ENCODE measurements at regions not wholly inside any gene's neighbourhood (a gene's known extent, or its start where the extent isn't known, plus 50 kb on each side); places are given as distances from the start of the nearest gene placed in this dataset.

DNA sequence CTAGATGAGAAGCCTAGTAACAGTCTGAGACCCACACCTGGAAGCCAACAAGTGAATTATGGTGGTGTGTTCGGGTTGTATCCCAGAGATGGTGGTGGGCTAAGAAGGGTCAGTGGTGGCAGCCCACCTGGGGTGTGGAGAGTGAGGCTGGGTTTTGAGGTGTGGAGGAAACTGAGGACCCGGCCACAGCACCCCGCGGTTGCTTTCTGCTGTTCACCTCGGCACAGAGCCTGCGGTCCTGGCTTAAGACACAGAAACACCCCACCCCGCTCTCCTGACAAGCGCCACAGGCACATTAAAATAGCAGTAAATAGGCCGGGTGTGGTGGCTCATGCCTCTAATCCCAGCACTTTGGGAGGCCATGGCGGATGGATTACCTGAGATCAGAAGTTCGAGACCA is 395.1 kb downstream of the GLRX3 start:
- no peak for DNase-seq (ENCODE audit: extremely low spot score)
- POLR2A ChIA-PET, result no interaction called here
- CTCF ChIA-PET, result no interaction called here
- TF ChIP-seq FOXK2 (IDR thresholded peaks at IDR 0.05), result no peak
- no peak for TF ChIP-seq HDGF (IDR thresholded peaks at IDR 0.05; ENCODE audit: borderline replicate concordance)
- no peak for TF ChIP-seq CTBP1 (IDR thresholded peaks at IDR 0.05; ENCODE audit: borderline replicate concordance)
- TF ChIP-seq NFRKB (IDR thresholded peaks at IDR 0.05), result no peak
- TF ChIP-seq ARNT (IDR thresholded peaks at IDR 0.05), result no peak
- TF ChIP-seq FOXA1 (IDR thresholded peaks at IDR 0.05), result no peak
- TF ChIP-seq L3MBTL2 (conservative IDR thresholded peaks at IDR 0.05), result no peak
- no peak for TF ChIP-seq TARDBP (IDR thresholded peaks at IDR 0.05)
- TF ChIP-seq BHLHE40 (IDR thresholded peaks at IDR 0.05; ENCODE audit: borderline replicate concordance), result no peak
- TF ChIP-seq LEF1 (IDR thresholded peaks at IDR 0.05; ENCODE audit: borderline replicate concordance), result no peak
- TF ChIP-seq SP1 (IDR thresholded peaks at IDR 0.05), result no peak
- TF ChIP-seq FOXM1 (IDR thresholded peaks at IDR 0.05; ENCODE audit: borderline replicate concordance), result no peak
- no peak for TF ChIP-seq ZNF384 (IDR thresholded peaks at IDR 0.05)

DNA sequence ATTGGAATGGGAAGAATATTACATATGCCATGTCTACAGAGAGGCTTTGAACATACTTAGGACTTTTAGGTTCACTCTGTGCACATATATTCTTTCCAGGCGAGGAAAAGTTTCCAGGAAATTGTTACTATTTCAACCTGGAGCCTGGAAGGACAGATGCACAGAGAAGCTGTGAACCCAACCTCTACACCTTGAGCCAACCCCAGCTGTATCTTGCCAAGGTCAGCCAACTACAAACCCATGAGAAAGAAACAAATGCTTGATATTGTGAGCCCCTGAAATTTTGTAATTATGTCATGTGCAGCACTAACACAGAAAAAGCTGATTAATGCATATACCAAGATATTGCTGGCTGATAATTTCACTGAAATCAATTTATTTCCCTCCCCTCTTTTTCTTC is 404.9 kb downstream of the GLRX3 start:
- ChIA-PET POLR2A (no interaction called here), CTCF (no interaction called here)
- no peak for DNase-seq (ENCODE audit: extremely low spot score)
- TF ChIP-seq L3MBTL2 (conservative IDR thresholded peaks at IDR 0.05), result no peak
- TF ChIP-seq LEF1 (IDR thresholded peaks at IDR 0.05; ENCODE audit: borderline replicate concordance), result no peak
- no peak for TF ChIP-seq NFRKB (IDR thresholded peaks at IDR 0.05)
- TF ChIP-seq TARDBP (IDR thresholded peaks at IDR 0.05), result no peak
- TF ChIP-seq BHLHE40 (IDR thresholded peaks at IDR 0.05; ENCODE audit: borderline replicate concordance), result no peak
- no peak for TF ChIP-seq ELF4 (IDR thresholded peaks at IDR 0.05)
- TF ChIP-seq FOXK2 (IDR thresholded peaks at IDR 0.05), result no peak
- TF ChIP-seq ARNT (IDR thresholded peaks at IDR 0.05), result no peak
- TF ChIP-seq ZNF384 (IDR thresholded peaks at IDR 0.05), result no peak
- TF ChIP-seq FOXM1 (IDR thresholded peaks at IDR 0.05; ENCODE audit: borderline replicate concordance), result no peak
- TF ChIP-seq SUZ12 (IDR thresholded peaks at IDR 0.05), result no peak
- TF ChIP-seq HDGF (IDR thresholded peaks at IDR 0.05; ENCODE audit: borderline replicate concordance), result no peak
- TF ChIP-seq, protein P1, sequence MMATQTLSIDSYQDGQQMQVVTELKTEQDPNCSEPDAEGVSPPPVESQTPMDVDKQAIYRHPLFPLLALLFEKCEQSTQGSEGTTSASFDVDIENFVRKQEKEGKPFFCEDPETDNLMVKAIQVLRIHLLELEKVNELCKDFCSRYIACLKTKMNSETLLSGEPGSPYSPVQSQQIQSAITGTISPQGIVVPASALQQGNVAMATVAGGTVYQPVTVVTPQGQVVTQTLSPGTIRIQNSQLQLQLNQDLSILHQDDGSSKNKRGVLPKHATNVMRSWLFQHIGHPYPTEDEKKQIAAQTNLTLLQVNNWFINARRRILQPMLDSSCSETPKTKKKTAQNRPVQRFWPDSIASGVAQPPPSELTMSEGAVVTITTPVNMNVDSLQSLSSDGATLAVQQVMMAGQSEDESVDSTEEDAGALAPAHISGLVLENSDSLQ (IDR thresholded peaks at IDR 0.05), result no peak
- no peak for TF ChIP-seq FOXA1 (IDR thresholded peaks at IDR 0.05)
- TF ChIP-seq CTBP1 (IDR thresholded peaks at IDR 0.05; ENCODE audit: borderline replicate concordance), result no peak

DNA sequence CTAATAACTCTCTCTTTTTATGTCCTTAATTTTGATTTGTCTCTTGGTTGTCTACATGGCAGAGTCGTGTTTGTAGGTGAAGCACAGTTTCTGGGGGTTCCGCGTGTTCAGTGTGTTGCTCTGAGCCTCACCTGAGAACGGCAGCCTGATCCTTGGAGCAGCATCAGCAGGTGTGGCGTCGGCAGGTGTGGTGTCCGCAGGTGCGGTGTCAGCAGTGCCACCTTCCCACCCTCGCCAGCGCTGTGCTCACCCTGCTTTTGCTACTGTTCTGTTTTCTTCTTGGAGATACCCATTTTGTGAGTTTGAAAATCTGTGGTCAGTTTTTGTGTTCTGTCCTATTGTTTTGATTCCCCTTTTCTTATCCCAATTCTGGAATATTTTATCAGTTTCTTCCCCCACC is 406.6 kb downstream of the GLRX3 start:
- TF ChIP-seq ZNF384 (IDR thresholded peaks at IDR 0.05) (no peak), SP1 (IDR thresholded peaks at IDR 0.05) (no peak), SUZ12 (IDR thresholded peaks at IDR 0.05) (no peak), FOXA1 (IDR thresholded peaks at IDR 0.05) (no peak), NFRKB (IDR thresholded peaks at IDR 0.05) (no peak), L3MBTL2 (conservative IDR thresholded peaks at IDR 0.05) (no peak), ELF4 (IDR thresholded peaks at IDR 0.05) (no peak), ARNT (IDR thresholded peaks at IDR 0.05) (no peak), LEF1 (IDR thresholded peaks at IDR 0.05; ENCODE audit: borderline replicate concordance) (no peak), TARDBP (IDR thresholded peaks at IDR 0.05) (no peak), FOXM1 (IDR thresholded peaks at IDR 0.05; ENCODE audit: borderline replicate concordance) (no peak), BHLHE40 (IDR thresholded peaks at IDR 0.05; ENCODE audit: borderline replicate concordance) (no peak), FOXK2 (IDR thresholded peaks at IDR 0.05) (no peak), HDGF (IDR thresholded peaks at IDR 0.05; ENCODE audit: borderline replicate concordance) (no peak), CTBP1 (IDR thresholded peaks at IDR 0.05; ENCODE audit: borderline replicate concordance) (no peak)
- TF ChIP-seq, protein P1 (IDR thresholded peaks at IDR 0.05), result no peak
- no peak for DNase-seq (ENCODE audit: extremely low spot score)

DNA sequence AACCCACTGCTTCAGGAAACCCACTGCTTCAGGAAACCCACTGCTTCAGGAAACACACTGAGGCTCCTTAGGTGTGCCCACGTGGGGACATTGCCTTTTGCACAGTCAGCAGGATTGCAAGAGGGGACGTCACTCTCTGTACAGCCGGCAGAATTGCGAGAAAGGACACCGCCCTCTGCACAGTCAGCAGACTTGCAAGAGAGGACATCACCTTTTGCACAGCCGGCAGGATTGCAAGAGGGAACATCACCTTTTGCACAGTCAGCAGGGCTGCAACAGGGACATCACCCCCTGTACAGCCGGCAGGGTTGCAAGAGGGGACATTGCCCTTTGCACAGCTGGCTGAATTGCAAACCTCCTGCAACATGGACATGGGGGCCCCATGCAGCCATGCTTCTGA is 407.6 kb downstream of the GLRX3 start:
- ChIA-PET POLR2A (no interaction called here), CTCF (no interaction called here)
- TF ChIP-seq ZNF384 (IDR thresholded peaks at IDR 0.05), result no peak
- no peak for TF ChIP-seq SP1 (IDR thresholded peaks at IDR 0.05)
- TF ChIP-seq FOXA1 (IDR thresholded peaks at IDR 0.05), result no peak
- no peak for TF ChIP-seq CTBP1 (IDR thresholded peaks at IDR 0.05; ENCODE audit: borderline replicate concordance)
- no peak for TF ChIP-seq FOXM1 (IDR thresholded peaks at IDR 0.05; ENCODE audit: borderline replicate concordance)
- TF ChIP-seq ARNT (IDR thresholded peaks at IDR 0.05), result no peak
- no peak for TF ChIP-seq NFRKB (IDR thresholded peaks at IDR 0.05)
- no peak for TF ChIP-seq SUZ12 (IDR thresholded peaks at IDR 0.05)
- TF ChIP-seq ELF4 (IDR thresholded peaks at IDR 0.05), result no peak
- no peak for TF ChIP-seq TARDBP (IDR thresholded peaks at IDR 0.05)
- no peak for DNase-seq (ENCODE audit: extremely low spot score)

More for the DNA sequence above, 406.6 kb downstream of the GLRX3 start:
- ChIA-PET CTCF (no interaction called here), POLR2A (no interaction called here)

DNA sequence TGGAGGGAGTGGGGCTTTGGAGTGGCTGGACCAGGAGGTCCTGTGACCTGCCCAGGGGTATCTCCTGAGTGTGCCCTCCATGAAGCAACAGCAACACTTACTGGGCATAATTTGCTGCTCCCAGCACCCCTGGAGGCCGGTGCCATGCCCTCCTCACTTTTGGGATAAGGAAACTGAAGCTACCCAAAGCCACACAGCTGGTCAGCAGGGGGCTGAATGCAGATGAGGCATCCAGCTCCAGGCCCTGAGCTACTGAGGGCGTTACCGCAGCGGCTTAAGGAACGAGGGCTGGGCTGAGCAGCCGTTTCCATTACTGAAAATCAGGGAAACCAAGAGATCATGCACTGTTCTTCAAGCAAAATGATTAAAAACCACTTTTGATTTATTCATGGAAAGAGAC is 408.9 kb downstream of the GLRX3 start:
- no peak for DNase-seq (ENCODE audit: extremely low spot score)
- ChIA-PET CTCF (no interaction called here), POLR2A (no interaction called here)
- no peak for TF ChIP-seq FOXM1 (IDR thresholded peaks at IDR 0.05; ENCODE audit: borderline replicate concordance)
- no peak for TF ChIP-seq L3MBTL2 (conservative IDR thresholded peaks at IDR 0.05)
- TF ChIP-seq ZNF384 (IDR thresholded peaks at IDR 0.05), result no peak
- TF ChIP-seq BHLHE40 (IDR thresholded peaks at IDR 0.05; ENCODE audit: borderline replicate concordance), result no peak
- TF ChIP-seq FOXK2 (IDR thresholded peaks at IDR 0.05), result no peak
- TF ChIP-seq SP1 (IDR thresholded peaks at IDR 0.05), result no peak
- TF ChIP-seq FOXA1 (IDR thresholded peaks at IDR 0.05), result no peak
- TF ChIP-seq NFRKB (IDR thresholded peaks at IDR 0.05), result no peak

DNA sequence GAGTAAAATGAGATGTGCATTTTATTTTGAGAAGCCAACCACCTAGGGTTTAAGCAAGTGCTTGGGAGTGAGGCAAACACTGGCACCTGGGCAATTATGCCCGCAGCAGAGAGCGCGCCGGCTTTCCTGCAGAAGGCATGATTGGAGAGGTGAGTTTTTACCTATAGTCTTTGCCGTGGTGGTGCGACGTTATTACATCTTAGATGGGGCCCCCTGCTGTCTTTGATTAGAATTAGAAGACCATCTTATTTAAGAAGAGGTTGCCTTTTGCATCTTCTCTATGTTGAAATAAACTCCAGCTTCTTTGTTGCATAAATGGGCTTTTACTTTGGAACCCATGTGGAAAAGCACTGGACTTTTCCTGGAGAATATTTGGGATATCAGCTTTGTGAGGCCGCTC is 409.5 kb downstream of the GLRX3 start:
- ChIA-PET CTCF (no interaction called here), POLR2A (no interaction called here)
- no peak for DNase-seq (ENCODE audit: extremely low spot score)
- TF ChIP-seq SP1 (IDR thresholded peaks at IDR 0.05) (no peak), BHLHE40 (IDR thresholded peaks at IDR 0.05; ENCODE audit: borderline replicate concordance) (no peak), ZNF384 (IDR thresholded peaks at IDR 0.05) (no peak), FOXK2 (IDR thresholded peaks at IDR 0.05) (no peak), CTBP1 (IDR thresholded peaks at IDR 0.05; ENCODE audit: borderline replicate concordance) (no peak), L3MBTL2 (conservative IDR thresholded peaks at IDR 0.05) (no peak), FOXA1 (IDR thresholded peaks at IDR 0.05) (no peak), HDGF (IDR thresholded peaks at IDR 0.05; ENCODE audit: borderline replicate concordance) (no peak), TARDBP (IDR thresholded peaks at IDR 0.05) (no peak), SUZ12 (IDR thresholded peaks at IDR 0.05) (no peak), ELF4 (IDR thresholded peaks at IDR 0.05) (no peak), NFRKB (IDR thresholded peaks at IDR 0.05) (no peak), ARNT (IDR thresholded peaks at IDR 0.05) (no peak), LEF1 (IDR thresholded peaks at IDR 0.05; ENCODE audit: borderline replicate concordance) (no peak), FOXM1 (IDR thresholded peaks at IDR 0.05; ENCODE audit: borderline replicate concordance) (no peak)
- TF ChIP-seq, protein P1 (IDR thresholded peaks at IDR 0.05), result no peak

Measured in HEK293T (cell line).